ENCODE measurements at regions not wholly inside any gene's neighbourhood (a gene's known extent, or its start where the extent isn't known, plus 50 kb on each side); places are given as distances from the start of the nearest gene placed in this dataset.
A peak's percentile ranks its signal among the peaks of the same experiment; 100 is the strongest.

- DNase-seq = no peak
Measured at GRCh38 chr5:1731091-1731639, 68.5 kb downstream of the MRPL36 start.

- DNase-seq = no peak
Measured at GRCh38 chr5:1730487-1730847, 69.2 kb downstream of the MRPL36 start.

DNA sequence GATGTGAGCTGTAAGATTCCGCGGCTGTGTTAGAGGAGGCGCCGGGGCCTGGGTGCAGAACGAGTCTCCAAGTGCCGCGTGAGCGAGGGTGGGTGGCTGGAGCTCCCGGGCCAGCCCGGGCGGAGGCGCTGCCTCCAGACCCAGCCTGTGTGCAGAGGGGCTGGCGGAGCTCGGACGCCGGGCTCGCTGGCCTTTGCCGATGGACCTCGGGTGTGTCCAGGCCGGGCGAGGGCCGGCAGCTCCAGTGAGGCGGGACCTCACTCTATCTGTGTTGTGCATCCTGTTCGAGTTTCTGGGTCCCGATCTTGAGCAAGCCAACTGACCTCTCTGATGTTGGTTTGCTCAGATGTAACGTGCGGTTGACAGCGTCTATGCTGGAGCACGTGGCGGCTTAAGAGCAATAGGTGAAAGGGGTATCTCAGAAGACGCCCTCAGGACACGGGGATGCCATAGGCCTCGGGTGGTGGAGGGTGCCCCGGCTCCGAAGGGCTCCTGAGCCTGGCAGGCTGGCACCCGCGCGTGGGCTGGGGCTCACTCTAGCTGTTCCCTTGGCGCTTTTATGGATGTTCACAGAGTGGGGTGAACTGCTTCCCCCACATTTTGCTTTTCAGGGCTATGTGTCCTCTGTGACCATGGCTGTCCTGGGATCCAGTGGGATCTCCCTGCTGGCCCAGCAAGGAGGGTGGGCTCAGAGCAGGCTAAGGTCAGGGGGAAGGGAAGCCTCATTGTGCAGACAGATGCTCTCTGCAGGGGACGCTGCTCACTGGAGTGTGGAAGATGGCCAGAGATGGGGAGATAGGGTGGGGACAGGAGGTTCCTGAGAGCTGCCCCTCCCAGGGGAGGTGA, 69.8 kb downstream of the MRPL36 start:
- DNase-seq = no peak

- no peak for DNase-seq
Measured at GRCh38 chr5:1728846-1729245, 70.8 kb downstream of the MRPL36 start.

DNA sequence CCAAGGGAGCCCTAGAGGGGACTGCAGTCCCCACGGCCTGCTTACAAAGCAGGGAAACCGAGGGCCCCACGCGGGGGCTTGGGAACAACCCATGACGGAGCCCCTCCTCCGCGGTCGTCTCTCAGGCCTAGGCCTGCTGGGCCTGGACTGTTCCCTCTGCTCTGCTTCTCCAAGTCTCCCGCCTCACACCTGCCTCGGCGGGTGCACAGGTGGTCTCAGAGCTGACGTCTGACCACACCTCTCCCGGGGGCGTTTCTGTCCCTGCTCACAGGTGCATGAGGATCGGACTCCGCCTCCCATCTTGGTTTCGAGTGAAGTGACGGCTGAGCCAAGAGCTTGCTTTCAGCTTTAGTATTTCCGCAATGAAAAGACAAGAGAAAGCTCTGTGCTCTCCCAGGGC, 72.1 kb downstream of the MRPL36 start:
- no peak for DNase-seq

- no peak for DNase-seq
Measured at GRCh38 chr5:1726956-1727355, 72.7 kb downstream of the MRPL36 start.

- no peak for DNase-seq
Measured at GRCh38 chr5:1726469-1726865, 73.2 kb downstream of the MRPL36 start.

DNA sequence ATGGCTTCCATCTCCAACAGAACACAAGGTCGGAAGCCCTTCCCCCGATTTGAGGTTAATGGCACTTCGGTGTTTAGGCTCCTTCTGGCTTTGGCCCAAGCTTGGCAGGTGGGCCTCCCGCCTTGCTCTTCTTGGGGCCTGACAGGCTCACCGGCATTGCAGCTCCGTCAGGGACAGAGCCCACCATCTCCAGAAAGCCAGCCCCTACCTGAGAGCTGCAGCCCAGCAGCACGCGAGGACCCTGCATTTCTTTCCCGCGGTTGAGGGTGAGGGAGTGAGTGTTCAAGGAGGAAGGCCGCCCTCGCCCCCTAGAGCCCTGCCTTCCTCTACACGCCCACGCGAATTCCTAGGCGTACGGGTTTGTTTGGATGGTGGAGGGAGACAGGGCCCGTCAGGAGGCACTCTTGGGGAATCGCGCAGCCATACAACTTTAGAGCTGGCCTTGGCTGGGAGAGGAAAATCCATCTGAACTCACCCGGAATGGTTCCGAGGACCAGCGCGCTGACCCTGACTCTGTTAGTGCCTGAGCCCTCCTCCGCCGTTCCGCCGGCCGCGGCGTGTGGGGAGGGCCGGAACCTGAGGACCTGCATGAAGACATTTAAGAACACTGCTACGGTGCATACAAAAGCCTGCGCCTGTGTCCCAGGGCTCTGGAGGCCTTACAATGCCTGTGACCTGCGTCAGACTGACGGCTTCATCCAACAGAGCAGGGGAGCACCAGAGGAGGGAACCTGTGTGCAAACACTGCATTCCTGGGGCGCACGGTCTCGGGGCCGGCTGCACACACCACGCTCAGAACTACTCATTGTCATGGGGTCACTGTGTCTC, 73.8 kb downstream of the MRPL36 start:
- DNase-seq = no peak

- DNase-seq = no peak
Measured at GRCh38 chr5:1724822-1725602, 74.6 kb downstream of the MRPL36 start.

DNA sequence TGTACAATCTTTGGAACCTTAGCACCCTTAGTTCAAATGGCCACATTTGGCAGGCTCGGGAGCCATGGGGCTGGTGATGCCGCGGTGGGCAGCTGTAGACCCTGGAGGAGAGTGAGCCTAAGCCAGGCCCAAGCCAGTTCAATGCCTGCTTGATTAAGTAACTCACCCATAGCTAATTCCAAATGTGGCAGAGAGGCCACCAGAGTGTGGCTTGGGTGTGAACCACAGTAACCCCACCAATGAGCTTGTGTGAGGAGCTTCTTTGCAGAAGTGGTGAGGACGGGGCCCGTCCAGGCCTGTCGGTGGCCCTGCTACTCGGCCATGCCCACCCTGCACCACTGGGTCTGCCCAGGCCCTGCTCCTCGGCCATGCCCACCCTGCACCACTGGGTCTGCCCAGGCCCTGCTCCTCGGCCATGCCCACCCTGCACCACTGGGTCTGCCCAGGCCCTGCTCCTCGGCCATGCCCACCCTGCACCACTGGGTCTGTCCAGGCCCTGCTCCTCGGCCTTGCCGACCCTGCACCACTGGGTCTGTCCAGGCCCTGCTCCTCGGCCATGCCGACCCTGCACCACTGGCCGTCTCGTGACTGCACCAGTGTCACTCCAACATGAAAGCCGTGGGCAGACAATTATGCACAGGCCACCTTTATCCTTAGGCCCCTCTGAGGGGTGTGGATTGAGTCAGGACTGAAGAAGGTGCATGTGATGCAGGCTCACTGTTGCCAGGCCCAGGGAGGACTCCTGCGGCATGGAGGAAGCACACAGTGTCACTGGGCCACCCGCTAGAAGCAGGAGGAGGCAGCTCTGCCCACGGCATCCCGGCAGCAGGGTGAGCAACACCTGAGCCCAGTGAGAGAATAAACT, 75.4 kb downstream of the MRPL36 start:
- DNase-seq = no peak

GRCh38 chr5:1723476-1723875, 76.2 kb downstream of the MRPL36 start:
- no peak for DNase-seq

DNA sequence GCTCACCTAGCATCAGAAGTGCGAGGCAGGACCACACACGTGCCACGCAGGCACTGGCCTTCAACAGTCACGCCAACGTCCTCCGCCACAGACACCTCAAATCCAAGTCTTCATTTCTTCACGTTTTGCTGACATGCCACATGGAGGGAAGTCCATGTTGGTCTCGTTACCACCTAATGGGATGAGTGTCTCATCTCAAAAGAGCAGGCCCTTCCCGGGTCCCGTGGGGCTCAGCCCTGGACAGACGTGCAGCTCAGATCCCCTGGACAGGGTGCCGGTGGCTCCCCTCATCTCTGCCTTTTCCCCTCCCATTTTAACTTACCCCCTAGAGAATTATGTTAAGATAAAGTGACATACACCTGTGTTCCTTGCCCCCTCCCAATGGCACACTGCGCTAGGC, 76.8 kb downstream of the MRPL36 start:
- DNase-seq = no peak

- no peak for DNase-seq
Measured at GRCh38 chr5:1720396-1721110, 79.1 kb downstream of the MRPL36 start.

DNA sequence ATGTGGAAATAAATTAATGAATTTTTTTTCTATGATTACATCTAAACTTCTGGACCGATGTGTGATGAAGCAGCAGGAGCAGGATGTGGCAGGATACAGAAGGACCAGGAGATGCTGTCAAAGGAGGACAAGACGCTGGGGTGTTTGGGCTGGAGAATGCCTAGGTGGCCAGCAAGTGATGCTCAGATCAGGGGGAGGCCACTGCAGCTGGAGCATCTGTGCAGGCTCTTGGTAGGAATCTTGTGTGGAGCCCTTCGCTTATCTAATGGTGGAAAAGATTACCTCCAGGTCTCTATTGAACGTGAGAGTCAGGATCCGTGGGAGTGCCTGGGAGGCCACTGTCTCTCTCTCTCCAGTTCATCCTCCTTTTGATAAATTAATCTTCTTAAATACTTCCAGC, 79.8 kb downstream of the MRPL36 start:
- DNase-seq = no peak

DNA sequence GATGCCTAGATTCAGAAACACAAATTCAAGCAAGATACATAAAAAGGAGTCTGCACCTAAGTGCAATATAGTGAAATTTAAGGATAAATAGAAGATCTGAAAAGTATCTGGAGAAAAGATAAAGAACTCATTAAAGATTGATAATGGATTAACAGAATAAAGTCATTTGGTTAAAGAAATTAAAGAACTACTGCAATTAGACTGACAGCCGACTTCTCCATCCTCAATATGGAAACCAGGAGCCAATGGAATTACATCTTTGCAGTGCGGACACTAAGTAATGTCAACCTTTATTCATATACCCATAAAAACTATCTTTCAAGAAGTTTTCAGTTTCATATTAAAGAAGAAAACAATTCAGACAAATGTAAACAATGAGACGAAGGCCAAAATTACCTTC, 81.0 kb downstream of the MRPL36 start:
- no peak for DNase-seq

DNA sequence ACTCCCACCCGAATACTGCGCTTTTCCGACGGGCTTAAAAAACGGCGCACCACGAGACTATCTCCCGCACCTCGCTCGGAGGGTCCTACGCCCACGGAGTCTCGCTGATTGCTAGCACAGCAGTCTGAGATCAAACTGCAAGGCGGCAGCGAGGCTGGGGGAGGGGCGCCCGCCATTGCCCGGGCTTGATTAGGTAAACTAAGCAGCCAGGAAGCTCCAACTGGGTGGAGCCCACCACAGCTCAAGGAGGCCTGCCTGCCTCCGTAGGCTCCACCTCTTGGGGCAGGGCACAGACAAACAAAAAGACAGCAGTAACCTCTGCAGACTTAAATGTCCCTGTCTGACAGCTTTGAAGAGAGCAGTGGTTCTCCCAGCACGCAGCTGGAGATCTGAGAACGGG, 89.5 kb downstream of the MRPL36 start:
- DNase-seq = peak in 2 of 4 experiments; percentile 8 to 40

DNA sequence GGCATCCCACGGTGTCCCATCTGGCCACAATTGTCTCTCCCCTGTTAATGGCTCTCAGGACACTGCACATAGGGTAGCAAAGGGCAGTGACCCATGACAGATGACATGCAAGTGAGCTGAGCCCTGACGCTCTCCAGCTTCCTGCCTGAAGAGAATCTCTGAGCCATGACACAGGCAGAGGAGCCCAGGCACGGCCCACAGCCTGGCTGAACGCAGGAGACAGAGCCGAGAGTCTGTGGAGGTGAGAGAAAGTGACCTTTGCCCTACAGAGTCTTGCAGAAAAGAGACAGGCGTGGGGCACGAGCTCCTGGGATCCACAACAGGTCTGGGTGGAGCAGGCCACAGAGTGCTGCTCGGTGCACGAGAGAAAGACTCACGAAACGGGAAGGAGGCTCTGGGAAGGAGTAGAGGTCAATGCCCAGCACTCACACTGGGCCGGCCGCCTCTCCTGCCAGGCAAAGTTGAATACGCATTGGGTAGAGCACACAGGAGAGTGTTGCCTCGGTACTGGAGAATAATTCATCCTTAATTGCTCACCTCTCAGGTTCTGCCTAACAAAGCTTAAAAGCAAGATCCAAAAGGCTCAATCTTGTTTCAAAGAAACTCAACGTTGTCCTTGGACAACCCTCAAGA, 90.3 kb downstream of the MRPL36 start:
- no peak for DNase-seq

GRCh38 chr5:1708592-1709141, 91.0 kb downstream of the MRPL36 start:
- DNase-seq = no peak

GRCh38 chr5:1707467-1707866, 92.2 kb downstream of the MRPL36 start:
- no peak for DNase-seq

- DNase-seq = no peak
Measured at GRCh38 chr5:1706428-1706827, 93.2 kb downstream of the MRPL36 start.

GRCh38 chr5:1706021-1706420, 93.6 kb downstream of the MRPL36 start:
- no peak for DNase-seq

All from activated naive CD4-positive, alpha-beta T cell (primary cell).